ENCODE measurements at regions not wholly inside any gene's neighbourhood (a gene's known extent, or its start where the extent isn't known, plus 50 kb on each side); places are given as distances from the start of the nearest gene placed in this dataset.

DNA sequence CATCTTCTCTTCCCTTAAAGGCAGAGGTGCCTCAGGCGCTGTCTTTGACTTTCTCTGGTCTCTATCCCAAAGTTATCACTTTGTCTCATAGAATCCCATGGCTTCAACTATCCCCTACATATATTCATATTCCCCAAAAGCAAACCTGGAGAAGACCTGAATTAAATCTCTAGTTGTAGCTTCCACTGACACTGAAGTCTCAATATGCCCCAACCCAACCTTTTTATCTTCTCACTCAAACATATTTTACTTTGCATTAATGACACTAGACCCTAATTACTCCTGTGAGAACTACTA is 354.5 kb upstream of the DUSP10 start:
- Histone ChIP-seq H3K9me3 (ENCODE audit: insufficient read depth, low read length) (no peaks in the 10 kb centered on the region; the same call in 1 of the 2 replicates), H3K4me1 (ENCODE audit: insufficient read depth, insufficient read length) (no peaks in the 10 kb centered on the region), H3K9ac (ENCODE audit: insufficient read length, low read depth) (no peak overlapping the region), H3K27me3 (ENCODE audit: insufficient read depth, insufficient read length) (no peaks in the 10 kb centered on the region), H3K4me3 (ENCODE audit: insufficient read length, low read depth) (no peak overlapping the region), H3K36me3 (ENCODE audit: insufficient read depth, insufficient read length, low read length) (no peaks in the 10 kb centered on the region)
- TF ChIP-seq YY1 (IDR thresholded peaks at IDR 0.05; ENCODE audit: insufficient read depth, insufficient read length), result no peak
- no peak for TF ChIP-seq SUZ12 (IDR thresholded peaks at IDR 0.05; ENCODE audit: extremely low read depth, insufficient read depth, insufficient read length)
- no peak for TF ChIP-seq ZNF274 (IDR thresholded peaks at IDR 0.05; ENCODE audit: low read depth, low read length)
- no peak for DNase-seq (ENCODE audit: low read depth, low spot score)

DNA sequence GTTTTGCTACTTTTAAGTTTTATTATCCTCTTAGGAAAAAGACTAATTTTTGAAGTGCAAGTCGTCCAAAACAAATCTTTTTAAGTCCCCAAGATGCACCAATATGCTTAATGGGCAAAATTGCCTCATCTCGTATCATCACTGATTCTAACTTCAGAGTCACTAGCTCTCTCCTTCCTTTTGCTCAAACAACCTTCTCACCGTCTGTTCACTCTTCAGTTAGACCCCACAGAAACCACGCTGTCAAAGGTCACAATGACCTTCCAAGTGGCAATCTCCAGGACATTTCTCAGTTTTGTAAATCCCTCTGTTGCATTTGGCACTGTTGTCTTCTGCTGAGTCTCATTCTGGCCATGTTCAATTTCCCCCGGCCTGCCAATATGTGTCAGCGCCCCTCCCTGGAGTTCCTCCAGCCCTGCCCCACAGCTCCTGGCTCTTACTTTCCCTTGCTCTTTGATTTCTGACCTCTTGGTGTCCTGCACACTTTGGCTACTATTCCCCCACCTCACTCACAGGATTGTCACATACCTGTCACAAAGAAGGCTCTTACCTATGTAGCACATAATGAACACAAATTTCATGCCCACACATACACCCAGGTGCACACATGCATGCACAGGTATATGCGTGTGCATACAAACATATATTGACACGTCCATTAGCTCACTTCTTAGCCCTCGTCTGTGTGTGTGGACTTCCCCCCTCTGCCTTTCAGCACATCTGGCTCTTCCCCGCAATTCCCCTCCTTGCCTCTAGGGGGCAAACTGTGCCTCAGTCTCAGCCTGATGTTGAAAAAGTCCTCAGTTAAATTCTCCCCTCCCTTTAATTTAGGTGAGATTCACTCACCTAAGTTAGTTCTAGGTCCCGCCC is 354.0 kb upstream of the DUSP10 start:
- no peak overlapping the region for H3K4me3 ChIP-seq (ENCODE audit: insufficient read length, low read depth)
- no peak overlapping the region for H3K9ac ChIP-seq (ENCODE audit: insufficient read length, low read depth)
- DNase-seq (ENCODE audit: low read depth, low spot score), result no peak
- no peaks in the 10 kb centered on the region; the same call in 1 of the 2 replicates for H3K9me3 ChIP-seq (ENCODE audit: insufficient read depth, low read length)
- H3K27me3 ChIP-seq (ENCODE audit: insufficient read depth, insufficient read length), result no peaks in the 10 kb centered on the region
- no peaks in the 10 kb centered on the region for H3K36me3 ChIP-seq (ENCODE audit: insufficient read depth, insufficient read length, low read length)
- TF ChIP-seq YY1 (IDR thresholded peaks at IDR 0.05; ENCODE audit: insufficient read depth, insufficient read length) (no peak), SUZ12 (IDR thresholded peaks at IDR 0.05; ENCODE audit: extremely low read depth, insufficient read depth, insufficient read length) (no peak), ZNF274 (IDR thresholded peaks at IDR 0.05; ENCODE audit: low read depth, low read length) (no peak)
- H3K4me1 ChIP-seq (ENCODE audit: insufficient read depth, insufficient read length), result no peaks in the 10 kb centered on the region

DNA sequence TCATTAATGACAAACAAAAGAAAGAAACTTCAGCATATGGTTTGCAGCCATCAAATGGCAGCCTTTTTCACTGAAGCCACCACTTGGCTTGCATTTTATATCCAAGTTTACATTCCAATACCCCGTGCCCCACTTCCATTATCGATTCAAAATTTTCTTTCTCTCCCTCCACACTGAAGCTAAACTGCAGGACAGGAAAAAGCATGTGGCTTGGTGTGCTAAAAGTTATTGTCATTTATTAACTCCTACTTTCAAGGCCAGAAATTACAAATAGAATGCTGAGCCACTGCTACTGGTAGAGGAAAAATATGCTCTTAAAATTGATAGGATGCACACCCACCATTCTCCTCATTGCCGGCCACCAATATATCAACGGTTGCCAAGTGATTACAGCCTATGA is 351.6 kb upstream of the DUSP10 start:
- H3K27me3 ChIP-seq (ENCODE audit: insufficient read depth, insufficient read length), result no peaks in the 10 kb centered on the region
- H3K36me3 ChIP-seq (ENCODE audit: insufficient read depth, insufficient read length, low read length), result no peaks in the 10 kb centered on the region
- TF ChIP-seq SUZ12 (IDR thresholded peaks at IDR 0.05; ENCODE audit: extremely low read depth, insufficient read depth, insufficient read length), result no peak
- no peak for TF ChIP-seq ZNF274 (IDR thresholded peaks at IDR 0.05; ENCODE audit: low read depth, low read length)
- no peak for TF ChIP-seq YY1 (IDR thresholded peaks at IDR 0.05; ENCODE audit: insufficient read depth, insufficient read length)
- no peak for DNase-seq (ENCODE audit: low read depth, low spot score)
- H3K4me1 ChIP-seq (ENCODE audit: insufficient read depth, insufficient read length), result no peaks in the 10 kb centered on the region
- no peaks in the 10 kb centered on the region; the same call in 1 of the 2 replicates for H3K9me3 ChIP-seq (ENCODE audit: insufficient read depth, low read length)
- H3K4me3 ChIP-seq (ENCODE audit: insufficient read length, low read depth), result no peak overlapping the region
- H3K9ac ChIP-seq (ENCODE audit: insufficient read length, low read depth), result no peak overlapping the region

GRCh38 chr1:222090103-222090502 is 348.2 kb upstream of the DUSP10 start:
- no peaks in the 10 kb centered on the region for H3K36me3 ChIP-seq (ENCODE audit: insufficient read depth, insufficient read length, low read length)
- no peak overlapping the region for H3K4me3 ChIP-seq (ENCODE audit: insufficient read length, low read depth)
- no peak for DNase-seq (ENCODE audit: low read depth, low spot score)
- TF ChIP-seq SUZ12 (IDR thresholded peaks at IDR 0.05; ENCODE audit: extremely low read depth, insufficient read depth, insufficient read length) (no peak), ZNF274 (IDR thresholded peaks at IDR 0.05; ENCODE audit: low read depth, low read length) (no peak), YY1 (IDR thresholded peaks at IDR 0.05; ENCODE audit: insufficient read depth, insufficient read length) (no peak)
- no peaks in the 10 kb centered on the region for H3K4me1 ChIP-seq (ENCODE audit: insufficient read depth, insufficient read length)
- H3K9ac ChIP-seq (ENCODE audit: insufficient read length, low read depth), result no peak overlapping the region
- no peaks in the 10 kb centered on the region for H3K27me3 ChIP-seq (ENCODE audit: insufficient read depth, insufficient read length)
- H3K9me3 ChIP-seq (ENCODE audit: insufficient read depth, low read length), result no peaks in the 10 kb centered on the region

GRCh38 chr1:222087221-222087920 is 345.5 kb upstream of the DUSP10 start:
- H3K36me3 ChIP-seq (ENCODE audit: insufficient read depth, insufficient read length, low read length), result no peaks in the 10 kb centered on the region
- TF ChIP-seq YY1 (IDR thresholded peaks at IDR 0.05; ENCODE audit: insufficient read depth, insufficient read length), result no peak
- no peak for TF ChIP-seq SUZ12 (IDR thresholded peaks at IDR 0.05; ENCODE audit: extremely low read depth, insufficient read depth, insufficient read length)
- TF ChIP-seq ZNF274 (IDR thresholded peaks at IDR 0.05; ENCODE audit: low read depth, low read length), result no peak
- H3K9ac ChIP-seq (ENCODE audit: insufficient read length, low read depth), result no peak overlapping the region
- no peak for DNase-seq (ENCODE audit: low read depth, low spot score)
- no peak overlapping the region for H3K4me3 ChIP-seq (ENCODE audit: insufficient read length, low read depth)
- no peaks in the 10 kb centered on the region for H3K27me3 ChIP-seq (ENCODE audit: insufficient read depth, insufficient read length)
- H3K9me3 ChIP-seq (ENCODE audit: insufficient read depth, low read length), result no peaks in the 10 kb centered on the region
- no peaks in the 10 kb centered on the region for H3K4me1 ChIP-seq (ENCODE audit: insufficient read depth, insufficient read length)

- H3K27me3 ChIP-seq (ENCODE audit: insufficient read depth, insufficient read length), result no peaks in the 10 kb centered on the region
- H3K9me3 ChIP-seq (ENCODE audit: insufficient read depth, low read length), result no peaks in the 10 kb centered on the region
- H3K4me1 ChIP-seq (ENCODE audit: insufficient read depth, insufficient read length), result no peaks in the 10 kb centered on the region
- TF ChIP-seq ZNF274 (IDR thresholded peaks at IDR 0.05; ENCODE audit: low read depth, low read length) (no peak), SUZ12 (IDR thresholded peaks at IDR 0.05; ENCODE audit: extremely low read depth, insufficient read depth, insufficient read length) (no peak), YY1 (IDR thresholded peaks at IDR 0.05; ENCODE audit: insufficient read depth, insufficient read length) (no peak)
- H3K36me3 ChIP-seq (ENCODE audit: insufficient read depth, insufficient read length, low read length), result no peaks in the 10 kb centered on the region
- H3K9ac ChIP-seq (ENCODE audit: insufficient read length, low read depth), result no peak overlapping the region
- DNase-seq (ENCODE audit: low read depth, low spot score), result no peak
- no peak overlapping the region for H3K4me3 ChIP-seq (ENCODE audit: insufficient read length, low read depth)
Observed at GRCh38 chr1:222084996-222085395, 343.1 kb upstream of the DUSP10 start.

- no peak for DNase-seq (ENCODE audit: low read depth, low spot score)
- Histone ChIP-seq H3K27me3 (ENCODE audit: insufficient read depth, insufficient read length) (no peaks in the 10 kb centered on the region), H3K4me3 (ENCODE audit: insufficient read length, low read depth) (no peak overlapping the region), H3K9me3 (ENCODE audit: insufficient read depth, low read length) (no peaks in the 10 kb centered on the region), H3K4me1 (ENCODE audit: insufficient read depth, insufficient read length) (no peaks in the 10 kb centered on the region), H3K36me3 (ENCODE audit: insufficient read depth, insufficient read length, low read length) (no peaks in the 10 kb centered on the region), H3K9ac (ENCODE audit: insufficient read length, low read depth) (no peak overlapping the region)
- TF ChIP-seq YY1 (IDR thresholded peaks at IDR 0.05; ENCODE audit: insufficient read depth, insufficient read length), result no peak
- TF ChIP-seq SUZ12 (IDR thresholded peaks at IDR 0.05; ENCODE audit: extremely low read depth, insufficient read depth, insufficient read length), result no peak
- TF ChIP-seq ZNF274 (IDR thresholded peaks at IDR 0.05; ENCODE audit: low read depth, low read length), result no peak
Observed at GRCh38 chr1:222084048-222084447, 342.2 kb upstream of the DUSP10 start.

Data from NT2/D1 (cell line).